Ovary (tissue), 7 donors: ENCODE measurements at regions not wholly inside any gene's neighbourhood (a gene's known extent, or its start where the extent isn't known, plus 50 kb on each side); places are given as distances from the start of the nearest gene placed in this dataset.

ENCODE experiments used
- DNase-seq, 5 donors: peaks; one replicate each; pipeline ENCODE4 v3.0.0-alpha.2; 2019 to 2020
- H3K27ac ChIP-seq, 2 donors: fragments of 200-600 bp; one replicate each; pipeline versions ENCODE4 v1.5.1 to v1.8.0; 2019 to 2022
- H3K27me3 ChIP-seq: fragments of 200-600 bp; one replicate; pipeline ENCODE4 v1.8.0; 2022
- H3K36me3 ChIP-seq: fragments of 200-600 bp; sonication (generic); one replicate; pipeline ENCODE4 v1.5.1; 2019
- H3K4me1 ChIP-seq: one replicate; pipeline ENCODE4 v1.8.1; 2013; ENCODE audit warnings: mild to moderate bottlenecking, moderate library complexity; ENCODE audit not compliant: insufficient read depth
- H3K4me3 ChIP-seq: fragments of 200-600 bp; sonication (generic); one replicate; pipeline ENCODE4 v1.5.1; 2017
- H3K9me3 ChIP-seq, 2 donors: fragments of 200-600 bp in 1 of 2; sonication (generic) in 1 of 2; one replicate each; pipeline versions ENCODE4 v1.5.1 to v1.8.1; 2013 to 2019; ENCODE audit warnings: mild to moderate bottlenecking in 1 of 2, moderate library complexity in 1 of 2
- EP300 ChIP-seq: sonication (generic); formaldehyde crosslinking; IDR thresholded peaks from one replicate; pipeline ENCODE4 v1.6.1; 2017; ENCODE audit warnings: antibody characterized with exemption
- POLR2A ChIP-seq: fragments of 450-650 bp; IDR thresholded peaks from one replicate; pipeline ENCODE4 v1.6.1; 2017; ENCODE audit warnings: antibody characterized with exemption, mild to moderate bottlenecking, moderate library complexity
- WGBS, 3 donors: extraction: QIAGEN DNeasy Blood & Tissue Kit in 1 of 3; methylation state at CpG; one replicate each; pipeline versions ENCODE4 v1.1.5 to v1.1.7; 2013 to 2017; 5-methylcytosine and 5-hydroxymethylcytosine counted together
- intact Hi-C, 4 donors: fragments of 100-400 bp; cut with DNase I; formaldehyde crosslinking; loops; one replicate each; pipeline versions ENCODE4 v1.11.0 to v1.15.1; 2022 to 2023
- TF ChIP-seq, protein P1 (sequence below), 3 donors: fragments of 450-650 bp in 2 of 3; fragments of 200-600 bp in 1 of 3; IDR thresholded peaks; one replicate each; pipeline versions ENCODE4 v1.5.1 to v1.8.0; 2016 to 2022; ENCODE audit warnings: antibody characterized with exemption in 3 of 3, mild to moderate bottlenecking in 1 of 3
- donor health status: DM: no; HTN: no; CAD: no; lungs with moderate emphysema.
- donor health status: DM: no; HTN: no; CAD: no.
- donor health status: Bipolar disorder and iron deficiency.
- donor health status: DM: no; HTN: no; CAD: no.
- donor health status: DM: yes; HTN: yes; CAD: no.

DNA sequence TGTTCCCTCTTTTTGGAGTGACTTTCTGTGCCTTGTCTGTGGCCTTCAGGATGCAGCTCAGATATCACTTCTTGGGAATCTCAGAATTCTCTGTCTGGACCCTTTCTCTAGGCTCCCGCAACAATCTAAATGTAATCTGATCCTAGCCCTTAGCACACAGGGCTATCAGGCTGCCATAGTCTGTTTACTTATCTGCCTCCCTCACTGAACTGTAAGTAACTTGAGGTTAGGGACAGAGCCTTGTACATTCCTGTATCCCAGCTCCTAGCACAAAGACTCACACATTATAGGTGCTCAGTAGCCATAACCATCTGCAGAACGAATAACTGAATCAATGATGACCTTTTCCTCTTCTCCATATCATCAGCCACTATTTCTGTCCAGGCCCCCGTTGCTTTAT, 69.5 kb downstream of the RTL9 start:
- Histone ChIP-seq H3K27me3 (no peaks in the 10 kb centered on the region), H3K27ac (no peak overlapping the region), H3K9me3 (no peaks in the 10 kb centered on the region), H3K36me3 (no peaks in the 10 kb centered on the region), H3K4me1 (peaks cover 1% of the 10 kb centered on the region), H3K4me3 (no peak overlapping the region)
- TF ChIP-seq POLR2A: no peak
- TF ChIP-seq EP300: no peak
- TF ChIP-seq, protein P1, sequence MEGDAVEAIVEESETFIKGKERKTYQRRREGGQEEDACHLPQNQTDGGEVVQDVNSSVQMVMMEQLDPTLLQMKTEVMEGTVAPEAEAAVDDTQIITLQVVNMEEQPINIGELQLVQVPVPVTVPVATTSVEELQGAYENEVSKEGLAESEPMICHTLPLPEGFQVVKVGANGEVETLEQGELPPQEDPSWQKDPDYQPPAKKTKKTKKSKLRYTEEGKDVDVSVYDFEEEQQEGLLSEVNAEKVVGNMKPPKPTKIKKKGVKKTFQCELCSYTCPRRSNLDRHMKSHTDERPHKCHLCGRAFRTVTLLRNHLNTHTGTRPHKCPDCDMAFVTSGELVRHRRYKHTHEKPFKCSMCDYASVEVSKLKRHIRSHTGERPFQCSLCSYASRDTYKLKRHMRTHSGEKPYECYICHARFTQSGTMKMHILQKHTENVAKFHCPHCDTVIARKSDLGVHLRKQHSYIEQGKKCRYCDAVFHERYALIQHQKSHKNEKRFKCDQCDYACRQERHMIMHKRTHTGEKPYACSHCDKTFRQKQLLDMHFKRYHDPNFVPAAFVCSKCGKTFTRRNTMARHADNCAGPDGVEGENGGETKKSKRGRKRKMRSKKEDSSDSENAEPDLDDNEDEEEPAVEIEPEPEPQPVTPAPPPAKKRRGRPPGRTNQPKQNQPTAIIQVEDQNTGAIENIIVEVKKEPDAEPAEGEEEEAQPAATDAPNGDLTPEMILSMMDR (IDR thresholded peaks at IDR 0.05): no peak
- DNase-seq: no peak
- WGBS, 3 donors: 61 to 71% (median 70%) methylated on average over 3 of the region's 3 CpGs
- intact Hi-C loops: no loop called here

DNA sequence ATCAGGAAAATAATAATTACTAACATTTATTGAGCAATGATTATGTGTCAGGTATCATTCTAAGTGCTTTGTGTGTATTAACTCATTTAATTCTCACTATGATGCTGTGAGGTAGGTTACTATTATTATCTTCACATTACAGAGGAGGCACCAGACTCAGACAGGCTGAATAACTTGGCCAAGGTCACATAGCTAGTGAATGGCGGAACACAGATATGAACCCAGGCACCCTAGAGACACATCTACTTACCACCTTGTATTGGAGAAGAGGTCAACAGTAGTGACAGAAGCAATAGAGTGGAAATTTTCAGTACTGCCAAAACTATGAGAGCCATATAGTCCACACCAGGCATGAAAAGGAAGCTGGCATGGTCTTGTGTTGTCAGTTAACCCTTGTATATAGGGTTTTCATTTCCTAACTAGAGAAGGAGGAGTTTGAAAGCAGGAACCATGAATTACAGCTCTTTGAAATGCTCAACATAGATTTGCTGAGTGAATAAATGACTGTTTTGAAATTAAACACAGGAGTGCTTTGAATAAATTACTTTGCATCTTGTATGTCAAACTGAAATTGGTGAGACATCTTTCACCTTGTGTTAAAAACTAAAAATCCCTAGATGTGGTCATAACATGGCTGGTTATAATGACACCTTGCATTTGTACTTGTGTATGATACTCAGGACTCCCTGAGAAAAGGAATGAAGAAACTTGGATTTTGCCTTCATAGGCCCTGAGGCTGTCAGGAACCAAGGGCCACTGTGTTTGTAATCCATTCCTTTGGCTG, 71.8 kb downstream of the RTL9 start:
- intact Hi-C loops: no loop called here
- DNase-seq: no peak
- peaks cover 1% of the 10 kb centered on the region for H3K4me1 ChIP-seq
- H3K27me3 ChIP-seq: no peaks in the 10 kb centered on the region
- no peak overlapping the region for H3K4me3 ChIP-seq
- 86 to 91% (median 90%) methylated on average over 1 of the region's 1 CpG for WGBS, 3 donors
- H3K36me3 ChIP-seq: no peaks in the 10 kb centered on the region
- no peaks in the 10 kb centered on the region for H3K9me3 ChIP-seq
- H3K27ac ChIP-seq: no peak overlapping the region
- TF ChIP-seq POLR2A: no peak
- TF ChIP-seq, protein P1 (IDR thresholded peaks at IDR 0.05): no peak
- no peak for TF ChIP-seq EP300

DNA sequence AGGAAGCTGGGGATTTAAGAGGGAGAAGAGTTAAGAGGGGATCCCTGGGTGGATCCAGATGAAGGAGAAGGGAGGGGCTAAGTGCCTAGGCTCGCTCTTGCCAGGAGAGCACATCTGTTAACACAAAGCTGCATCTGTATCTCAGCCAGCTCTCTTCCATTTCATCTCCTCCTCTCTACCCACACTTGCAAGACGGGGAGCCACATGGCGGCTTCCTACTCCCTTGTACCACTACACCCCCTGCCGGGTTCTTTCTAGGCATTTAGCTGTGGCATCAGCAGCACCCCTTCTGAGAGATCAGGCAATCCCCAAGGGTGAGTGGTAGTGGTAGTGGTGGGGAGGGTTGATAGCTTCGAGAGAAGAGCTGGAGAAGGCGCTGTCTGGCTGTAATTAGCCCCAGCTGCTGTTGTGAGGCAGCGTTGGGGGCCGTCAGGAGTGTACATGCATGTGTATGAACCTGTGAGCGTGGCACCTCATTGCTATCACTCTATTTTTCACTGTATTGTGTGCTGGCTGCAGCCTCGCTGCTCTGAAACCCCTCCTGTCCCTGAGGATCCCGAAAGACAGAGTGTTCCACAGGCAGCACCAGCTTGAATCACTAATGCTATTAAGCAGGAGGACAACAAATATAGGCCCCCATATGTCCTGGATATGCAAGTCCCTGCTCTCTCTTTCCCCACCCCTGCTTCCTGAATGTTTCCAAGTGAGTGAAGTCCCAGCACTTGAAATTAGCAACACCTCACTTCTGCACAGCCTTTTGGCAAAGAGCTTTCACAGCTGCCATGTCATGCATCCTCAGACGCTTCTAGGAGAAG, 73.7 kb downstream of the RTL9 start:
- Histone ChIP-seq H3K27ac (no peak overlapping the region), H3K4me3 (no peak overlapping the region), H3K36me3 (no peaks in the 10 kb centered on the region), H3K27me3 (no peaks in the 10 kb centered on the region), H3K4me1 (peaks cover 1% of the 10 kb centered on the region), H3K9me3 (no peaks in the 10 kb centered on the region)
- intact Hi-C loops: no loop called here
- TF ChIP-seq EP300 (no peak), POLR2A (no peak)
- TF ChIP-seq, protein P1 (IDR thresholded peaks at IDR 0.05): no peak
- WGBS, 3 donors: 37 to 55% (median 49%) methylated on average over 12 of the region's 12 CpGs
- no peak for DNase-seq

DNA sequence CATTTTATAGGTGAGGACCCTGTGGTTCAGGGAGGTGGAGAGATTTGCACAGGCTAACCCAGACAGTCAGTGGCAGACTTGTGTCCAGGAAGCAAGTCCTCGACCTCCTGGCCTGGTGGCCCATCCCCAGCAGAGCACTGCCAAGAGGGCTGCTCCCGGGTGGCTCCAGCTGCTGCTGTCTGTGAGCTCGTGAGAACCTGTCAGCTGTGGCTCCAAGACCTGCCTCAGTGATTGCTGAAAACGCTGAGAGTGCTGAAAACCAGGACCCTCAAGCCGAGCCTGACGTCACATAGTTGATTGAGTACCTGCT, 74.2 kb downstream of the RTL9 start:
- 30 to 45% (median 44%) methylated on average over 6 of the region's 6 CpGs for WGBS, 3 donors
- no peak overlapping the region for H3K27ac ChIP-seq
- H3K4me1 ChIP-seq: peaks cover 1% of the 10 kb centered on the region

More for the DNA sequence above, 74.2 kb downstream of the RTL9 start:
- Histone ChIP-seq H3K27me3 (no peaks in the 10 kb centered on the region), H3K9me3 (no peaks in the 10 kb centered on the region), H3K36me3 (no peaks in the 10 kb centered on the region), H3K4me3 (no peak overlapping the region)
- TF ChIP-seq EP300 (no peak), POLR2A (no peak)
- TF ChIP-seq, protein P1 (IDR thresholded peaks at IDR 0.05): no peak
- intact Hi-C loops: no loop called here
- DNase-seq: no peak
